K562 (cell line): ENCODE measurements at regions not wholly inside any gene's neighbourhood (a gene's known extent, or its start where the extent isn't known, plus 50 kb on each side); places are given as distances from the start of the nearest gene placed in this dataset.

ENCODE experiments used
- CAMTA2 ChIP-seq: fragments of 250-450 bp; sonication (Bioruptor Pico); conservative IDR thresholded peaks from 2 replicates; pipeline ENCODE4 v1.5.1; 2022
- CEBPG ChIP-seq, 3 experiments: fragments of 200-800 bp in 1 of 3; sonication (Bioruptor generic) in 1 of 3; sonication (generic) in 1 of 3; formaldehyde crosslinking in 1 of 3; IDR thresholded peaks in 2 of 3; conservative IDR thresholded peaks in 1 of 3; 2 replicates each; pipeline versions ENCODE4 v1.6.1 to v1.8.0; 2016 to 2022; ENCODE audit warnings: missing compliant biosample characterization in 2 of 3, missing genetic modification characterization in 2 of 3, mild to moderate bottlenecking in 1 of 3, missing genetic modification reagents in 1 of 3
- IRF9 ChIP-seq: fragments of 450-650 bp; IDR thresholded peaks from 2 replicates; pipeline ENCODE4 v1.6.1; 2016; ENCODE audit warnings: missing biosample characterization, missing genetic modification characterization
- NCOA6 ChIP-seq: fragments of 450-650 bp; IDR thresholded peaks from 2 replicates; pipeline ENCODE4 v1.6.1; 2017; ENCODE audit warnings: mild to moderate bottlenecking
- ZBTB49 ChIP-seq: sonication (generic); formaldehyde crosslinking; IDR thresholded peaks from 2 replicates; pipeline ENCODE4 v1.8.0; 2022; ENCODE audit warnings: missing genetic modification reagents, mild to moderate bottlenecking, borderline replicate concordance
- ZSCAN29 ChIP-seq: fragments of 450-650 bp; IDR thresholded peaks from 2 replicates; pipeline ENCODE4 v1.6.1; 2017

- no peak for TF ChIP-seq ZSCAN29
- no peak for TF ChIP-seq CAMTA2 (CRISPR knock-in tag)
- no peak for TF ChIP-seq NCOA6
- TF ChIP-seq ZBTB49 (CRISPR knock-in tag), result no peak
- no peak for TF ChIP-seq CEBPG (CRISPR knock-in tag; IDR thresholded peaks at IDR 0.05)
- TF ChIP-seq CEBPG (tag; conservative IDR thresholded peaks at IDR 0.05 in 1 of 2, IDR thresholded peaks at IDR 0.05 in 1 of 2), result no peak
- no peak for TF ChIP-seq IRF9 (tag)
Observed at GRCh38 chr7:54882694-54883093, 123.7 kb upstream of the SEC61G start.
